K562 (cell line): ENCODE measurements at regions not wholly inside any gene's neighbourhood (a gene's known extent, or its start where the extent isn't known, plus 50 kb on each side); places are given as distances from the start of the nearest gene placed in this dataset.

ENCODE experiments used
- RFX1 ChIP-seq: fragments of 450-650 bp; IDR thresholded peaks from 2 replicates; pipeline ENCODE4 v1.6.1; 2016; ENCODE audit warnings: mild to moderate bottlenecking, moderate library complexity
- SLC30A9 ChIP-seq: fragments of 250-450 bp; sonication (Bioruptor Pico); IDR thresholded peaks from 2 replicates; pipeline ENCODE4 v1.8.0; 2022; ENCODE audit warnings: mild to moderate bottlenecking, moderate library complexity
- U2AF1 ChIP-seq: fragments of 200-400 bp; formaldehyde crosslinking; optimal IDR thresholded peaks from 2 replicates; pipeline ENCODE3; 2017; ENCODE audit warnings: mild to moderate bottlenecking, low read depth, low read length, moderate library complexity
- TF ChIP-seq, protein P1 (sequence below): fragments of 250-450 bp; sonication (Bioruptor Pico); IDR thresholded peaks from 2 replicates; pipeline ENCODE4 v1.4.0; 2020
- TF ChIP-seq, protein P2 (sequence below): sonication (generic); formaldehyde crosslinking; IDR thresholded peaks from 2 replicates; pipeline ENCODE4 v1.4.0; 2020; ENCODE audit warnings: mild to moderate bottlenecking, missing genetic modification reagents

- TF ChIP-seq, protein P1, sequence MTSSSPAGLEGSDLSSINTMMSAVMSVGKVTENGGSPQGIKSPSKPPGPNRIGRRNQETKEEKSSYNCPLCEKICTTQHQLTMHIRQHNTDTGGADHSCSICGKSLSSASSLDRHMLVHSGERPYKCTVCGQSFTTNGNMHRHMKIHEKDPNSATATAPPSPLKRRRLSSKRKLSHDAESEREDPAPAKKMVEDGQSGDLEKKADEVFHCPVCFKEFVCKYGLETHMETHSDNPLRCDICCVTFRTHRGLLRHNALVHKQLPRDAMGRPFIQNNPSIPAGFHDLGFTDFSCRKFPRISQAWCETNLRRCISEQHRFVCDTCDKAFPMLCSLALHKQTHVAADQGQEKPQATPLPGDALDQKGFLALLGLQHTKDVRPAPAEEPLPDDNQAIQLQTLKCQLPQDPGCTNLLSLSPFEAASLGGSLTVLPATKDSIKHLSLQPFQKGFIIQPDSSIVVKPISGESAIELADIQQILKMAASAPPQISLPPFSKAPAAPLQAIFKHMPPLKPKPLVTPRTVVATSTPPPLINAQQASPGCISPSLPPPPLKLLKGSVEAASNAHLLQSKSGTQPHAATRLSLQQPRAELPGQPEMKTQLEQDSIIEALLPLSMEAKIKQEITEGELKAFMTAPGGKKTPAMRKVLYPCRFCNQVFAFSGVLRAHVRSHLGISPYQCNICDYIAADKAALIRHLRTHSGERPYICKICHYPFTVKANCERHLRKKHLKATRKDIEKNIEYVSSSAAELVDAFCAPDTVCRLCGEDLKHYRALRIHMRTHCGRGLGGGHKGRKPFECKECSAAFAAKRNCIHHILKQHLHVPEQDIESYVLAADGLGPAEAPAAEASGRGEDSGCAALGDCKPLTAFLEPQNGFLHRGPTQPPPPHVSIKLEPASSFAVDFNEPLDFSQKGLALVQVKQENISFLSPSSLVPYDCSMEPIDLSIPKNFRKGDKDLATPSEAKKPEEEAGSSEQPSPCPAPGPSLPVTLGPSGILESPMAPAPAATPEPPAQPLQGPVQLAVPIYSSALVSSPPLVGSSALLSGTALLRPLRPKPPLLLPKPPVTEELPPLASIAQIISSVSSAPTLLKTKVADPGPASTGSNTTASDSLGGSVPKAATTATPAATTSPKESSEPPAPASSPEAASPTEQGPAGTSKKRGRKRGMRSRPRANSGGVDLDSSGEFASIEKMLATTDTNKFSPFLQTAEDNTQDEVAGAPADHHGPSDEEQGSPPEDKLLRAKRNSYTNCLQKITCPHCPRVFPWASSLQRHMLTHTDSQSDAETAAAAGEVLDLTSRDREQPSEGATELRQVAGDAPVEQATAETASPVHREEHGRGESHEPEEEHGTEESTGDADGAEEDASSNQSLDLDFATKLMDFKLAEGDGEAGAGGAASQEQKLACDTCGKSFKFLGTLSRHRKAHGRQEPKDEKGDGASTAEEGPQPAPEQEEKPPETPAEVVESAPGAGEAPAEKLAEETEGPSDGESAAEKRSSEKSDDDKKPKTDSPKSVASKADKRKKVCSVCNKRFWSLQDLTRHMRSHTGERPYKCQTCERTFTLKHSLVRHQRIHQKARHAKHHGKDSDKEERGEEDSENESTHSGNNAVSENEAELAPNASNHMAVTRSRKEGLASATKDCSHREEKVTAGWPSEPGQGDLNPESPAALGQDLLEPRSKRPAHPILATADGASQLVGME (CRISPR knock-in tag): no peak
- TF ChIP-seq U2AF1 (no peak), SLC30A9 (CRISPR knock-in tag) (no peak), RFX1 (no peak)
- TF ChIP-seq, protein P2, sequence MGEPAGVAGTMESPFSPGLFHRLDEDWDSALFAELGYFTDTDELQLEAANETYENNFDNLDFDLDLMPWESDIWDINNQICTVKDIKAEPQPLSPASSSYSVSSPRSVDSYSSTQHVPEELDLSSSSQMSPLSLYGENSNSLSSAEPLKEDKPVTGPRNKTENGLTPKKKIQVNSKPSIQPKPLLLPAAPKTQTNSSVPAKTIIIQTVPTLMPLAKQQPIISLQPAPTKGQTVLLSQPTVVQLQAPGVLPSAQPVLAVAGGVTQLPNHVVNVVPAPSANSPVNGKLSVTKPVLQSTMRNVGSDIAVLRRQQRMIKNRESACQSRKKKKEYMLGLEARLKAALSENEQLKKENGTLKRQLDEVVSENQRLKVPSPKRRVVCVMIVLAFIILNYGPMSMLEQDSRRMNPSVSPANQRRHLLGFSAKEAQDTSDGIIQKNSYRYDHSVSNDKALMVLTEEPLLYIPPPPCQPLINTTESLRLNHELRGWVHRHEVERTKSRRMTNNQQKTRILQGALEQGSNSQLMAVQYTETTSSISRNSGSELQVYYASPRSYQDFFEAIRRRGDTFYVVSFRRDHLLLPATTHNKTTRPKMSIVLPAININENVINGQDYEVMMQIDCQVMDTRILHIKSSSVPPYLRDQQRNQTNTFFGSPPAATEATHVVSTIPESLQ (CRISPR knock-in tag): no peak
Observed at GRCh38 chr13:78816154-78816553, 157.2 kb upstream of the OBI1 start (continued).
